HepG2 (cell line): ENCODE measurements at regions not wholly inside any gene's neighbourhood (a gene's known extent, or its start where the extent isn't known, plus 50 kb on each side); places are given as distances from the start of the nearest gene placed in this dataset.

Experiments used
- ATAC-seq: fragments of 200-7000 bp; cut with Tn5 transposase; 3 replicates; pipeline ENCODE4 v1.9.1; 2020; ENCODE audit warnings: mild to moderate bottlenecking, moderate library complexity
- BruUV-seq: library from RNA; stranded (reverse); fragments of 400-500 nt; replicated peaks from 2 replicates; lab custom pipeline; 2021; lab: Mats Ljungman, UMichigan
- CTCF ChIA-PET: fragments of 300-600 bp; formaldehyde crosslinking; extraction: SDS; loops from one replicate; lab custom pipeline; 2021; ENCODE audit warnings: low total read pairs, inconsistent platforms, low intra/inter-chr PET ratio; lab: Yijun Ruan, JAX
- POLR2A ChIA-PET: fragments of 350-600 bp; sonication (Branson Sonifier 250); formaldehyde crosslinking; loops from one replicate; lab custom pipeline; 2020; ENCODE audit warnings: antibody characterized with exemption, inconsistent platforms; lab: Yijun Ruan, JAX
- DNase-seq: peaks from one replicate; pipeline ENCODE4 v3.0.0-alpha.2; 2015; ENCODE audit warnings: low spot score
- FAIRE-seq: peaks from 3 replicates; lab custom pipeline; 2011; peaks lifted over from hg19 to GRCh38; lab: Jason Lieb, UNC
- H2AFZ ChIP-seq: one replicate; pipeline ENCODE4 v1.6.1; 2011; ENCODE audit warnings: low read length, inconsistent platforms
- H3K27ac ChIP-seq: fragments of 300-600 bp; 3 replicates; pipeline ENCODE4 v1.8.0; 2011; ENCODE audit warnings: mixed run types, mild to moderate bottlenecking, mixed read lengths, low read length, inconsistent platforms; ENCODE audit not compliant: insufficient read depth; ENCODE audit errors: extremely low read length
- H3K27me3 ChIP-seq, 2 experiments: fragments of 200-600 bp in 1 of 2; 2 replicates in 1 of 2; 3 replicates in 1 of 2; pipeline versions ENCODE4 v1.6.0 to v1.8.0; 2011; ENCODE audit warnings: low read length in 2 of 2, mild to moderate bottlenecking in 2 of 2, moderate library complexity in 2 of 2, inconsistent platforms in 1 of 2; ENCODE audit not compliant: insufficient read depth in 2 of 2, control insufficient read depth in 1 of 2
- H3K36me3 ChIP-seq, 2 experiments: fragments of 200-600 bp in 1 of 2; replicated peaks in 1 of 2; 2 replicates in 1 of 2; 3 replicates in 1 of 2; pipeline versions ENCODE4 v1.5.1 to v1.8.0; 2011; ENCODE audit warnings: low read length in 2 of 2, inconsistent platforms in 1 of 2; ENCODE audit not compliant: insufficient read depth in 2 of 2, control insufficient read depth in 1 of 2
- H3K4me1 ChIP-seq: 2 replicates; pipeline ENCODE4 v1.5.1; 2012; ENCODE audit warnings: low read length, inconsistent platforms; ENCODE audit not compliant: insufficient read depth
- H3K4me2 ChIP-seq: 2 replicates; pipeline ENCODE4 v1.6.0; 2011; ENCODE audit warnings: low read depth, low read length, inconsistent platforms
- H3K4me3 ChIP-seq, 3 experiments: fragments of 200-600 bp in 1 of 3; sonication (generic), shearing (Covaris generic) in 1 of 3; replicated peaks in 1 of 3; 2 replicates each; pipeline ENCODE4 v1.5.1; 2011 to 2016; ENCODE audit warnings: low read length in 3 of 3, inconsistent platforms in 2 of 3, low read depth in 2 of 3, mild to moderate bottlenecking in 2 of 3, control low read depth in 1 of 3, mixed read lengths in 1 of 3; ENCODE audit not compliant: insufficient read depth in 1 of 3
- H3K79me2 ChIP-seq: one replicate; pipeline ENCODE4 v1.6.1; 2011; ENCODE audit warnings: low read length, inconsistent platforms; ENCODE audit not compliant: insufficient read depth
- H3K9ac ChIP-seq: 2 replicates; pipeline ENCODE4 v1.6.0; 2011; ENCODE audit warnings: mild to moderate bottlenecking, low read depth, low read length, inconsistent platforms; ENCODE audit not compliant: insufficient read depth
- H3K9me3 ChIP-seq: 2 replicates; pipeline ENCODE4 v1.5.1; 2012; ENCODE audit warnings: mild to moderate bottlenecking, low read length
- H4K20me1 ChIP-seq: 2 replicates; pipeline ENCODE4 v1.6.0; 2011; ENCODE audit warnings: inconsistent platforms, mild to moderate bottlenecking, low read length, moderate library complexity; ENCODE audit not compliant: insufficient read depth
- DMAP1 ChIP-seq: IDR thresholded peaks from 2 replicates; pipeline ENCODE4 v1.6.1; 2016
- ETV6 ChIP-seq: sonication (generic); formaldehyde crosslinking; conservative IDR thresholded peaks from 2 replicates; pipeline ENCODE4 v1.4.0; 2020; ENCODE audit warnings: missing genetic modification reagents
- FOXO1 ChIP-seq: sonication (generic); formaldehyde crosslinking; IDR thresholded peaks from 2 replicates; pipeline ENCODE4 v1.4.0; 2020; ENCODE audit warnings: missing genetic modification reagents
- KDM5B ChIP-seq: sonication (generic); formaldehyde crosslinking; IDR thresholded peaks from 2 replicates; pipeline ENCODE4 v1.4.0; 2020; ENCODE audit warnings: missing genetic modification reagents, mild to moderate bottlenecking, borderline replicate concordance
- MAF1 ChIP-seq: sonication (generic); formaldehyde crosslinking; IDR thresholded peaks from 2 replicates; pipeline ENCODE4 v1.5.0; 2020; ENCODE audit warnings: missing genetic modification reagents, borderline replicate concordance
- NR2F2 ChIP-seq: IDR thresholded peaks from 2 replicates; pipeline ENCODE4 v1.6.1; 2012; ENCODE audit warnings: low read depth, inconsistent platforms, borderline replicate concordance
- PHF20 ChIP-seq: sonication (generic); formaldehyde crosslinking; IDR thresholded peaks from 2 replicates; pipeline ENCODE4 v1.5.0; 2020; ENCODE audit warnings: mild to moderate bottlenecking, missing genetic modification reagents
- TGIF2 ChIP-seq: IDR thresholded peaks from 2 replicates; pipeline ENCODE4 v1.6.1; 2016; ENCODE audit warnings: control low read depth, missing compliant biosample characterization
- ZBTB7B ChIP-seq: sonication (generic); formaldehyde crosslinking; IDR thresholded peaks from 2 replicates; pipeline ENCODE4 v1.4.0; 2020; ENCODE audit warnings: missing genetic modification reagents
- ZKSCAN5 ChIP-seq: sonication (generic); formaldehyde crosslinking; IDR thresholded peaks from 2 replicates; pipeline ENCODE4 v1.5.1; 2020; ENCODE audit warnings: mild to moderate bottlenecking, missing genetic modification reagents
- ZNF329 ChIP-seq: sonication (generic); formaldehyde crosslinking; IDR thresholded peaks from 2 replicates; pipeline ENCODE4 v1.9.0; 2021; ENCODE audit warnings: low read depth, mild to moderate bottlenecking, missing genetic modification reagents
- ZNF572 ChIP-seq: sonication (generic); formaldehyde crosslinking; IDR thresholded peaks from 2 replicates; pipeline ENCODE4 v1.5.1; 2020; ENCODE audit warnings: mild to moderate bottlenecking, missing genetic modification reagents
- ZNF891 ChIP-seq: sonication (generic); formaldehyde crosslinking; IDR thresholded peaks from 2 replicates; pipeline ENCODE4 v1.5.0; 2020; ENCODE audit warnings: mild to moderate bottlenecking, missing genetic modification reagents
- WGBS: methylation state at CpG from one replicate; pipeline ENCODE4 v1.1.6; 2017; ENCODE audit warnings: low lambda C conversion rate; 5-methylcytosine and 5-hydroxymethylcytosine counted together
- in situ Hi-C: cut with HindIII; loops from 2 replicates; pipeline ENCODE4 v1.10.0; 2017; ENCODE audit warnings: low pct_unique_long_range_greater_than_20kb; ENCODE audit not compliant: extremely low pct_ligation_motif_present
- intact Hi-C: fragments of 100-400 bp; cut with micrococcal nuclease; formaldehyde crosslinking; loops from one replicate; pipeline ENCODE4 v1.10.0; 2022; ENCODE audit not compliant: unreplicated experiment
- TF ChIP-seq, protein P1 (sequence below): sonication (generic); formaldehyde crosslinking; IDR thresholded peaks from 2 replicates; pipeline ENCODE4 v1.4.0; 2020; ENCODE audit warnings: missing genetic modification reagents, mild to moderate bottlenecking, borderline replicate concordance
- TF ChIP-seq, protein P2 (sequence below): sonication (generic); formaldehyde crosslinking; IDR thresholded peaks from 2 replicates; pipeline ENCODE4 v1.8.0; 2022; ENCODE audit warnings: mild to moderate bottlenecking, missing genetic modification reagents
- TF ChIP-seq, protein P3 (sequence below): sonication (generic); formaldehyde crosslinking; IDR thresholded peaks from 2 replicates; pipeline ENCODE4 v1.8.0; 2022; ENCODE audit warnings: missing genetic modification reagents, mild to moderate bottlenecking, inconsistent platforms, borderline replicate concordance

DNA sequence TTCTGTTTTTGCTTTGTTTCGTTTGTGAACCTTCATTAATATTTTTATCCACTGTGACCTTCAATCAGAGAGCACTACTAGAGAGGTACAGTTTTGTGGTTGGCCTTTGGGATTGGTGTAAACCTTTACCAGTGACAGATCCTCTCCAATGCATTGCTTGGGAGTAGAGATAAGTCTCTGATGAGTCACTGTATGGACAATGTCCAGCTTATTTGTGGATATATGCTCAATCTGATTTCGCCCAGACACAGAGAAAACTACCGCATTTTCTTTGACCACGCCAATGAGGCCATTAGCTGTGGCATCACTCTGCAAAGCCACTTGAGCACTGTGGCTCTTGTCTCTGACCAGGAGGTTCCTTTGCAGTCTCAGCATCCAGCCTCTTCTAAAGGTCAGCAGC, 964.7 kb downstream of the TUSC7 start:
- H3K27me3 ChIP-seq = no peaks in the 10 kb centered on the region
- whole genome bisulfite sequencing = 4% methylated on average over 4 of the region's 4 CpGs
- POLR2A ChIA-PET = no interaction called here
- TF ChIP-seq, protein P1, sequence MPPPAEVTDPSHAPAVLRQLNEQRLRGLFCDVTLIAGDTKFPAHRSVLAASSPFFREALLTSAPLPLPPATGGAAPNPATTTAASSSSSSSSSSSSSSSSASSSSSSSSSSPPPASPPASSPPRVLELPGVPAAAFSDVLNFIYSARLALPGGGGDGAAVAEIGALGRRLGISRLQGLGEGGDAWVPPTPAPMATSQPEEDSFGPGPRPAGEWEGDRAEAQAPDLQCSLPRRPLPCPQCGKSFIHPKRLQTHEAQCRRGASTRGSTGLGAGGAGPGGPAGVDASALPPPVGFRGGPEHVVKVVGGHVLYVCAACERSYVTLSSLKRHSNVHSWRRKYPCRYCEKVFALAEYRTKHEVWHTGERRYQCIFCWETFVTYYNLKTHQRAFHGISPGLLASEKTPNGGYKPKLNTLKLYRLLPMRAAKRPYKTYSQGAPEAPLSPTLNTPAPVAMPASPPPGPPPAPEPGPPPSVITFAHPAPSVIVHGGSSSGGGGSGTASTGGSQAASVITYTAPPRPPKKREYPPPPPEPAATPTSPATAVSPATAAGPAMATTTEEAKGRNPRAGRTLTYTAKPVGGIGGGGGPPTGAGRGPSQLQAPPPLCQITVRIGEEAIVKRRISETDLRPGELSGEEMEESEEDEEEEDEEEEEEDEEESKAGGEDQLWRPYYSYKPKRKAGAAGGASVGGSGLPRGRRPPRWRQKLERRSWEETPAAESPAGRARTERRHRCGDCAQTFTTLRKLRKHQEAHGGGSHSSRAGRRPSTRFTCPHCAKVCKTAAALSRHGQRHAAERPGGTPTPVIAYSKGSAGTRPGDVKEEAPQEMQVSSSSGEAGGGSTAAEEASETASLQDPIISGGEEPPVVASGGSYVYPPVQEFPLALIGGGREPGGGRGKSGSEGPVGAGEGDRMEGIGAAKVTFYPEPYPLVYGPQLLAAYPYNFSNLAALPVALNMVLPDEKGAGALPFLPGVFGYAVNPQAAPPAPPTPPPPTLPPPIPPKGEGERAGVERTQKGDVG = no peak
- TF ChIP-seq KDM5B (CRISPR knock-in tag) (no peak), ETV6 (CRISPR knock-in tag) (no peak), TGIF2 (CRISPR knock-in tag) (no peak), NR2F2 (no peak), FOXO1 (no peak), ZNF572 (CRISPR knock-in tag) (no peak), ZNF891 (no peak), ZBTB7B (CRISPR knock-in tag) (no peak), ZKSCAN5 (CRISPR knock-in tag) (no peak), PHF20 (CRISPR knock-in tag) (no peak), MAF1 (no peak), ZNF329 (CRISPR knock-in tag) (no peak), DMAP1 (CRISPR knock-in tag) (no peak)
- TF ChIP-seq, protein P2, sequence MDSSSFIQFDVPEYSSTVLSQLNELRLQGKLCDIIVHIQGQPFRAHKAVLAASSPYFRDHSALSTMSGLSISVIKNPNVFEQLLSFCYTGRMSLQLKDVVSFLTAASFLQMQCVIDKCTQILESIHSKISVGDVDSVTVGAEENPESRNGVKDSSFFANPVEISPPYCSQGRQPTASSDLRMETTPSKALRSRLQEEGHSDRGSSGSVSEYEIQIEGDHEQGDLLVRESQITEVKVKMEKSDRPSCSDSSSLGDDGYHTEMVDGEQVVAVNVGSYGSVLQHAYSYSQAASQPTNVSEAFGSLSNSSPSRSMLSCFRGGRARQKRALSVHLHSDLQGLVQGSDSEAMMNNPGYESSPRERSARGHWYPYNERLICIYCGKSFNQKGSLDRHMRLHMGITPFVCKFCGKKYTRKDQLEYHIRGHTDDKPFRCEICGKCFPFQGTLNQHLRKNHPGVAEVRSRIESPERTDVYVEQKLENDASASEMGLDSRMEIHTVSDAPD = no peak
- TF ChIP-seq, protein P3, sequence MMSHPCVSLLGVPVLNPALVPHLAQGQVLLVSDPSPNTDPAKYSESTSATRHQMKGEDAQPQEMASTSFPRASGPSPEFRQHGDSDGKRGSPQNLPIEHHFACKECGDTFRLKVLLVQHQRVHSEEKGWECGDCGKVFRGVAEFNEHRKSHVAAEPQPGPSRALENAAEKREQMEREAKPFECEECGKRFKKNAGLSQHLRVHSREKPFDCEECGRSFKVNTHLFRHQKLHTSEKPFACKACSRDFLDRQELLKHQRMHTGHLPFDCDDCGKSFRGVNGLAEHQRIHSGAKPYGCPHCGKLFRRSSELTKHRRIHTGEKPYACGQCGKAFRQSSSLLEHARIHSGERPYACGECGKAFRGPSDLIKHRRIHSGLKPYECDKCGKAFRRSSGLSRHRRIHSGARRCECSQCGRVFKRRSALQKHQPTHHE = no peak

More for the DNA sequence above, 964.7 kb downstream of the TUSC7 start:
- Histone ChIP-seq H3K9me3 (no peaks in the 10 kb centered on the region), H3K4me3 (no peak overlapping the region), H3K27ac (no peak overlapping the region), H4K20me1 (no peaks in the 10 kb centered on the region), H3K36me3 (no peaks in the 10 kb centered on the region), H3K4me1 (no peaks in the 10 kb centered on the region), H2AFZ (no peak overlapping the region), H3K79me2 (no peaks in the 10 kb centered on the region), H3K4me2 (no peak overlapping the region), H3K9ac (no peak overlapping the region)
- DNase-seq (no peak), ATAC-seq (no peak), FAIRE-seq (no peak)
- intact Hi-C loops (no loop called here), in situ Hi-C loops (no loop called here)
- CTCF ChIA-PET = no interaction called here
- BruUV-seq = no TSS peak
